Right renal cortex interstitium (tissue), 3 donors: ENCODE measurements at regions not wholly inside any gene's neighbourhood (a gene's known extent, or its start where the extent isn't known, plus 50 kb on each side); places are given as distances from the start of the nearest gene placed in this dataset.

Source experiments
- DNase-seq, 3 donors: peaks; one replicate each; pipeline ENCODE4 v3.0.0-alpha.2; 2013; ENCODE audit warnings: low read depth in 3 of 3, low spot score in 2 of 3

- no peak for DNase-seq
Measured at GRCh38 chr13:95445131-95445530, 107.4 kb upstream of the CLDN10 start.

- DNase-seq = no peak
Measured at GRCh38 chr13:95447814-95448213, 104.7 kb upstream of the CLDN10 start.

- no peak for DNase-seq
Measured at GRCh38 chr13:95451656-95452055, 100.9 kb upstream of the CLDN10 start.

- DNase-seq = no peak
Measured at GRCh38 chr13:95452375-95452774, 100.1 kb upstream of the CLDN10 start.

- DNase-seq = no peak
Measured at GRCh38 chr13:95455782-95456181, 96.7 kb upstream of the CLDN10 start.

- DNase-seq = no peak
Measured at GRCh38 chr13:95456815-95457214, 95.7 kb upstream of the CLDN10 start.

GRCh38 chr13:95457294-95457693 is 95.2 kb upstream of the CLDN10 start:
- DNase-seq = no peak

- DNase-seq = no peak
Measured at GRCh38 chr13:95462801-95463200, 89.7 kb upstream of the CLDN10 start.

- DNase-seq = no peak
Measured at GRCh38 chr13:95463531-95463930, 89.0 kb upstream of the CLDN10 start.

- DNase-seq = no peak
Measured at GRCh38 chr13:95470574-95471366, 81.8 kb upstream of the CLDN10 start.

- no peak for DNase-seq
Measured at GRCh38 chr13:95471960-95472359, 80.6 kb upstream of the CLDN10 start.

- DNase-seq = no peak
Measured at GRCh38 chr13:95474992-95475391, 77.5 kb upstream of the CLDN10 start.

GRCh38 chr13:95477187-95477586 is 75.3 kb upstream of the CLDN10 start:
- DNase-seq = no peak

- no peak for DNase-seq
Measured at GRCh38 chr13:95479731-95480130, 72.8 kb upstream of the CLDN10 start.

- no peak for DNase-seq
Measured at GRCh38 chr13:95480131-95480545, 72.4 kb upstream of the CLDN10 start.

- no peak for DNase-seq
Measured at GRCh38 chr13:95480791-95481780, 71.4 kb upstream of the CLDN10 start.

GRCh38 chr13:95484052-95484451 is 68.5 kb upstream of the CLDN10 start:
- DNase-seq = no peak

GRCh38 chr13:95485045-95485517 is 67.4 kb upstream of the CLDN10 start:
- no peak for DNase-seq

GRCh38 chr13:95485518-95486144 is 66.9 kb upstream of the CLDN10 start:
- no peak for DNase-seq

- DNase-seq = no peak
Measured at GRCh38 chr13:95492044-95492801, 60.3 kb upstream of the CLDN10 start.
